ENCODE measurements at regions not wholly inside any gene's neighbourhood (a gene's known extent, or its start where the extent isn't known, plus 50 kb on each side); places are given as distances from the start of the nearest gene placed in this dataset.
"Not testable (repeated sequence)": the region's sequence is repeated elsewhere in the genome, so short reads cannot be mapped to it uniquely, and the experiment has no call there.

GRCh38 chr4:155032521-155033229 is 175.8 kb upstream of the NPY2R start:
- DNase-seq (ENCODE audit: low spot score), result no peak

- DNase-seq (ENCODE audit: low spot score), result no peak
These were observed 174.8 kb upstream of the NPY2R start for GRCh38 chr4:155033604-155034003.

GRCh38 chr4:155037031-155037430 is 171.4 kb upstream of the NPY2R start:
- DNase-seq (ENCODE audit: low spot score), result no peak

- no peak for DNase-seq (ENCODE audit: low spot score)
These were observed 170.0 kb upstream of the NPY2R start for GRCh38 chr4:155038459-155038858.

GRCh38 chr4:155039162-155039561 is 169.3 kb upstream of the NPY2R start:
- no peak for DNase-seq (ENCODE audit: low spot score)

GRCh38 chr4:155040031-155040430 is 168.4 kb upstream of the NPY2R start:
- no peak for DNase-seq (ENCODE audit: low spot score)

GRCh38 chr4:155042014-155042413 is 166.4 kb upstream of the NPY2R start:
- DNase-seq (ENCODE audit: low spot score), result no peak

GRCh38 chr4:155044251-155044650 is 164.2 kb upstream of the NPY2R start:
- DNase-seq (ENCODE audit: low spot score), result not testable (repeated sequence)

- DNase-seq (ENCODE audit: low spot score), result no peak
These were observed 160.7 kb upstream of the NPY2R start for GRCh38 chr4:155047755-155048154.

- not testable (repeated sequence) for DNase-seq (ENCODE audit: low spot score)
These were observed 154.4 kb upstream of the NPY2R start for GRCh38 chr4:155054042-155054441.

GRCh38 chr4:155060419-155060818 is 148.0 kb upstream of the NPY2R start:
- no peak for DNase-seq (ENCODE audit: low spot score)

GRCh38 chr4:155060873-155061272 is 147.6 kb upstream of the NPY2R start:
- DNase-seq (ENCODE audit: low spot score), result no peak

GRCh38 chr4:155062948-155063347 is 145.5 kb upstream of the NPY2R start:
- no peak for DNase-seq (ENCODE audit: low spot score)

- not testable (repeated sequence) for DNase-seq (ENCODE audit: low spot score)
These were observed 143.5 kb upstream of the NPY2R start for GRCh38 chr4:155064934-155065333.

GRCh38 chr4:155066871-155067270 is 141.6 kb upstream of the NPY2R start:
- DNase-seq (ENCODE audit: low spot score), result no peak

- DNase-seq (ENCODE audit: low spot score), result no peak
These were observed 136.5 kb upstream of the NPY2R start for GRCh38 chr4:155071962-155072361.

- DNase-seq (ENCODE audit: low spot score), result no peak
These were observed 136.0 kb upstream of the NPY2R start for GRCh38 chr4:155072417-155072816.

GRCh38 chr4:155073852-155074251 is 134.6 kb upstream of the NPY2R start:
- DNase-seq (ENCODE audit: low spot score), result no peak

- DNase-seq (ENCODE audit: low spot score), result no peak
These were observed 132.1 kb upstream of the NPY2R start for GRCh38 chr4:155076256-155076785.

GRCh38 chr4:155077452-155078229 is 130.8 kb upstream of the NPY2R start:
- no peak for DNase-seq (ENCODE audit: low spot score)

- peak; percentile 7 for DNase-seq (ENCODE audit: low spot score)
These were observed 128.6 kb upstream of the NPY2R start for GRCh38 chr4:155079871-155080270.

- no peak for DNase-seq (ENCODE audit: low spot score)
These were observed 127.2 kb upstream of the NPY2R start for GRCh38 chr4:155081222-155081621.

GRCh38 chr4:155085843-155086530 is 122.4 kb upstream of the NPY2R start:
- no peak for DNase-seq (ENCODE audit: low spot score)

Measured in Ammon's horn (tissue), 1 donor.